HG03159 (cell line): ENCODE measurements at regions not wholly inside any gene's neighbourhood (a gene's known extent, or its start where the extent isn't known, plus 50 kb on each side); places are given as distances from the start of the nearest gene placed in this dataset.
"Not testable (repeated sequence)": the region's sequence is repeated elsewhere in the genome, so short reads cannot be mapped to it uniquely, and the experiment has no call there.

Experiments
- ATAC-seq: cut with Tn5 transposase; IDR thresholded peaks from one replicate; pipeline ENCODE4 v1.9.1; 2021; ENCODE audit warnings: mild to moderate bottlenecking, moderate library complexity; ENCODE audit not compliant: unreplicated experiment

DNA sequence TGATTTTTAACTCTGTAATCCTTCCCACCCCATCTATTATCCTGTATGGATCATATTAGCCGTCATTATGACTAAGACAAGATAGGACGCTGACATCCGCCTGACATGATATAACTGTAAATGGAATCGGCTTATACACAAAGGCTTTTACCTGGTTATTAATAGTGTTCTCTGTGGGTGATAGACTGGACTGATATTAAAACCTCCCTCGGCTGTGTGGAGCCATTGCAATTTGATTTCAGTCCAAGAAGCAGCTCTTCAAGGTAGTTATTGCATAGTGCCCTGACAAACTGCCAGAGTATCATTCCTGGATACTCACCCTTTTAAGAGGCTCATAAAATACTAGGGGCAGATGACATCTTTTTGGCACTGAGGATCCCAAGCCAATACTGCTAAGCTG is 226.1 kb upstream of the HNRNPA3 start:
- no peak for ATAC-seq

DNA sequence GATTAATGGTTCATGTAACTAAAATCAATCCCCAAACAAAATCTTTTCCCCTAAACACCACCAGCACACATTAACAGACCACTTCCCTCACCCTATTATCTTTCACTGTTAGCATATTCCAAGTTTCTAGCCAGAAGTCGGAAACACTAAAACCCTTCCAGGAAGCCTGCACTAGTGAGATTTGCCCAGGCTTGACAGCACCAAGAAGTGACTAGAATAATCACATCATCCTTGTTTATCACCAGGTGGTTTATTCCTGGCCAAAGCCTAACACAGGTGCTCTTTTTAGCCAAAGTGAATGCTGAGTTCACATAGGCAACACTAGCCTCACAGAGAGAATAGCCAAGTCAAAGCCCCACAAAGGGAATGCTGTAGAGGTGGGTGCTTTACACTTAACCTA is 221.2 kb upstream of the HNRNPA3 start:
- no peak for ATAC-seq

GRCh38 chr2:176997074-176997791 is 215.4 kb upstream of the HNRNPA3 start:
- peak; percentile 72 for ATAC-seq

- ATAC-seq, result peak; percentile 17
These were observed 214.8 kb upstream of the HNRNPA3 start for GRCh38 chr2:176997792-176998169.

DNA sequence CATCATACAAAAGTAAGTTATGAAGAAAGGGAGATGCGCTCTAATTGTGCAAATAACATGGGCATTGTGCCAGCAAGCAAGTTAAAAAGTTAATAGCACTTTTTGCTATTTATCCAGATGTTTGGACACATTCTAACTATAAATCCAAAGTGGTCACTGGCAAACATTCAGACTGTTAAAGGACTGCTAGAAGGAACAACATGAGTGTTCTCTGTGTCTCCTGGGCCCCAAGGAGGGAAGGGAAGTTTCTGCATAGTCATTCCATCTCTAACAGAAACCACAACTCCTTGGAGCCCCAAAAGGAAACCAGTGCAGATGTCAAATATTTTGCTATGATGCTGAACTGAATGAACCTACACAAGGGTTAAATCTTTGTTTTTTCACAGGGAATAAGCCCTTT is 213.3 kb upstream of the HNRNPA3 start:
- peak; percentile 50 for ATAC-seq

GRCh38 chr2:177000061-177000714 is 212.4 kb upstream of the HNRNPA3 start:
- no peak for ATAC-seq

- no peak for ATAC-seq
These were observed 211.9 kb upstream of the HNRNPA3 start for GRCh38 chr2:177000715-177001072.

GRCh38 chr2:177001334-177001733 is 211.3 kb upstream of the HNRNPA3 start:
- no peak for ATAC-seq

DNA sequence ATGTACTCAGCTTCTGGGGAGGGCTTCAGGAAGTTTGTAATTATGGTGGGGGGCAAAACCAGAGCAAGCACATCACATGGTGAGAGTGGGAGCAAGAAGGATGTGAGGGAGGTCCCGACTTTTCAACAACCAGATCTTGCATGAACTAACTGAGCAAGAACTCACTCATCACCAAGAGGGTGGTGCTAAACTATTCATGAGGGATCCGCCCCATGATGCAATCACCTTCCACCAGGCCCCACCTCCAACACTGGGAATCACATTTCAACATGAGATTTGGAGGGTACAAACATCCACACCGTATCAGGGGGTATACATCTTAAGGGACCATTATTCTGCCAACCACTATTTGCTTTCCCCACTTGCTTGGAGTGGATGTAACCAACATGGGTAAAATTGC is 209.6 kb upstream of the HNRNPA3 start:
- no peak for ATAC-seq

- ATAC-seq, result not testable (repeated sequence)
These were observed 204.9 kb upstream of the HNRNPA3 start for GRCh38 chr2:177007726-177008125.

DNA sequence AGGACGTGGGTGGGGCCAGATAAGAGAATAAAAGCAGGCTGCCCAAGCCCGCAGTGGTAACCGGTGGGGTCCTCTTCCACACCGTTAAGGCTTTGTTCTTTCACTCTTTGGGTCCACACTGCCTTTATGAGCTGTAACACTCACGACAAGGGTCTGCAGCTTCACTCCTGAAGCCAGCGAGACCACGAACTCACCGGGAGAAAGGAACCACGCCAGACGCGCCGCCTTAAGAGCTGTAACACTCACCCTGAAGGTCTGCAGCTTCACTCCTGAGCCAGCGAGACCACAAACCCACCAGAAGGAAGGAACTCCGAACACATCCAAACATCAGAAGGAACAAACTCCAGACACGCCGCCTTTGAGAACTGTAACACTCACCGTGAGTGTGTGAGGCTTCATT is 203.9 kb upstream of the HNRNPA3 start:
- not testable (repeated sequence) for ATAC-seq

DNA sequence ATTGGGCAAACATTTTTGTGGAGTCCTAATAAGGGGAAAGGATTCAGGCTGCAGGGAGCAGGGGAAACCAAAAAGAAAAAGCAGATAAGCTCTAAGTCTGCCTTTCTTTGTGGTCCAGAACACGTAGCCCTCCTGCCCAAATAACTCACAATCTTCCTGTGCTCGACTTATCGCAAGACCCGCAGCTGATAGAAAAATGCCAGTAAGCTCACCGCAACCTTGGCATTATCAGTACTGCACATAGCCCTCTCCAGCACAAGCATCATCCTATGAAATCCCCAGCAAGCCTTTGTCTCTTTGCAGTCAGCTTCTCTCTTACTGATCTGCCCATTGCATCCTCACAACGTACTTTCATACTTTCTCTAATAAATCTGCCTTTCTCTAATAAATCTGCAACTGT is 202.4 kb upstream of the HNRNPA3 start:
- no peak for ATAC-seq

DNA sequence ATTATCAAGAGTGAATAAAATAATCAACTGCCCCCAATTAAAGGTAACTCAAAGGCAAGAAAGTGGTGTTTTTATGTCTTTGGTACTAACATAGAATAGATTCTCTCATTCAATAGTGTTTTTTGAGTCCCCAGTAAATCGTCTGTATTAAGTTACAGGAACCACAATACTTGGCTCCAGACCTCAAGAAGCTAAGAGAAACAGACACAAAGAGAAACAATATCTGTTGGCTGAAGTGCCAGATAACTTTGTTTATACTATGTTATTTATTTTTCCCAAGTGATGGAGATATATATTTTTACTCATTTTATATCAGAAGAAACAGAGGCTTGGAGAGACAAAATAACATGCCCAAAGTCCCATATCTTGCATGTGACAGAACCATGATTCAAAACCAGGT is 201.7 kb upstream of the HNRNPA3 start:
- no peak for ATAC-seq

GRCh38 chr2:177014946-177015345 is 197.6 kb upstream of the HNRNPA3 start:
- ATAC-seq, result no peak

DNA sequence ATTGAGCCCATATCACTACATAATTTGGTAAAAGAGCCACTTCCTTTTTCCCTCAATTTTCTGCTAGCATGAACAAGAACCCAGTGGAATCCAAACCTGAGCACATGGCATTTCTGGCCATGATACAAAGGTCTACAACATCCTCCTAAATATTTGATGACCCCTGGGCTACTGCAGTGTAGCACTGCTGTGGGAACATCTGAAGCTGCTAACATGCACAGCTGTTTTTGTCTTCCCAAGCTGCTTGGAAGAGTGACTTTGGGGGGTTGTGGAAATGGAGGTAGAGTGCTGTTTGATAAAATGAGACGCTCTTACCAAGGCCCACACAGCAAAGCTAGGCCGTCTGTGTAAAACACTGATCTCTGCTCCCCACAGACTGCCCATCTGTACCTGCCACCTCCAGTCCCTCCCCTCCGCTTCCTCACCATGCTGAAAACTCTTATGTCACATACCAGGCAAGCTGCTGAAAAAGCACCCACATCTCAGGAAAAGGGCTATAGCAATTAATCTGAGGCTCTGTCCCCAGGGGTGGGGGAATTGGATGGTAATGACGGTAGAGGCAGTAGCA is 197.2 kb upstream of the HNRNPA3 start:
- ATAC-seq, result no peak

DNA sequence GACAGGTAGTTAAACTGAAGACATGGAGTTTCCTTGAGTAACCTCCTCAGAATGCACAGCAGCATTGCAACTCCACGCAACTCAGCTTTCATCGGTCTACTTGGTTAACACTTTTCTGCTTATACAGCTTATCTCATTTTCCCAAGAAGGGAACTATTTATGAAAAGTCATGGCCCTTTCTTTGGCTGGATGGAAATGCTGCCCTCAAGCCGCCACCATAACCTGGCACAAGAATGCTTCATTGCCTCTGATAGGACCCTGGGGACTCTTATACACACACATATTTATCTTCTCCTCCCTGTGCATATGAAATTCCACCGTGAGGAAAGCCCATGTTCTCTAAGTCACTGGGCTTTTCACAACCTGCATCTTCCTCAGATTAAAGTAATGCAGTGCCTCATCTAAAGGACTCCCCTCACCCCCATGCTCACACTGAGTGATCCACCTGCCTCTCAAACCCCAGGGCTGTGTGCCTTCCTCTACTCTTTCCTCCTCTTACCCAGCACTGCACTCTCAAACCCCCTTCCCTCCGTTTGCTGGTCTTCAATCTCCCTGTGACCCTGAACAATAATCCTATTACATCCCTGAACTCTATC is 192.0 kb upstream of the HNRNPA3 start:
- no peak for ATAC-seq

DNA sequence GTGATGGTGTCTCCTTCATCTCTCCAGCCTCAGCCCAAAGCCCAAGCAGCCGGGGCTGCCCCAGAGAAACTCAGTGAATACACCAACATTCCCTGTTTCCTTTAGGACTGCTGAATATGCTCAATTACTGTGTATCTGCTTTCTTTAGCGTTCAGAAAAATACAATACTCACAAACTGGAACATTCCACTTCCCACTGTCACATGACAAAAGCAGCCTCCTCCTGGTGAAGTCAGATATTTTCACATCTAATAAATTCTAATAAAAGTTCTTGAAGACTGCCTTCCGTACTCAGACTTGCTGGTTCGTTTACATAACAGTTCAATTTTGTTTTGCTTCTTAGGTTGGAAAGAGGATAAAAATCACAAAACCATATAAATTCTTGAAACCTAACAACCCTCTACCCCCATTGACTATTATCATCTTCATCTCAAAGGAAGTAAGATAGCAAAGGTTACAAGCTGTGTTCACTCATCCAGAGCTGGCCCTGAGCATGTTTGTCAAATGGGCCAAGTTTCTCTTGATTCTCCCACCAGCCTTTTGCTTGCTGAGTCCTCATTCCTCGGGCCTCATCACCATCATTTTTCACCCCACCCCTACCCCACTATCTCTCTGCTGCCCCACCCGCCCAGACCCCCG is 190.8 kb upstream of the HNRNPA3 start:
- ATAC-seq, result no peak

DNA sequence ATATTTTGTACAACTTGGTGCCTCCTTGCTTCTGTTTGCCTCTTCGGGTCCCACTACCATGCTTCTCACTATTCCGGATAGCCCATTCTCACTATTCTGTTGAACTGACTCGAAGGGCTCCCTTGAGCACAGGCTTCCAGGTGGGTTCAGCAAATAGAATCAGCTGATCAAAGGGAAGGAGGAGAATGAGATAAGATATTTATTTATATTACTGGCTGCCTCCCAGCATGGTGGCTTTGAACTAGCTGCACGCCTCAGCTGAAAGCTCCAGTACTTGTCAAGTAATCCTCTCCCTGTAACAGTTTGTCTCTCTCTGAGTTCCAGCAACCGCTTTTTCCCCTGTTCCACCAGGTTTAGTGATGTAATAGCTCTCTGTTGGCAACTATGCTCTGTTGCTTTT is 187.8 kb upstream of the HNRNPA3 start:
- no peak for ATAC-seq

GRCh38 chr2:177026253-177026652 is 186.3 kb upstream of the HNRNPA3 start:
- no peak for ATAC-seq

GRCh38 chr2:177026956-177027355 is 185.6 kb upstream of the HNRNPA3 start:
- ATAC-seq, result no peak

- ATAC-seq, result no peak
These were observed 184.3 kb upstream of the HNRNPA3 start for GRCh38 chr2:177028296-177028695.

GRCh38 chr2:177029075-177029474 is 183.5 kb upstream of the HNRNPA3 start:
- no peak for ATAC-seq
